ENCODE measurements at regions not wholly inside any gene's neighbourhood (a gene's known extent, or its start where the extent isn't known, plus 50 kb on each side); places are given as distances from the start of the nearest gene placed in this dataset.

- no peak for TF ChIP-seq CTCF (IDR thresholded peaks at IDR 0.05; ENCODE audit: insufficient read depth, low read length, severe bottlenecking)
- Histone ChIP-seq H3K36me3 (ENCODE audit: control insufficient read depth, insufficient read depth, low read length) (no peaks in the 10 kb centered on the region), H3K4me3 (ENCODE audit: low read depth, low read length) (no peak overlapping the region), H3K27me3 (ENCODE audit: control insufficient read depth, insufficient read depth, low read length) (no peaks in the 10 kb centered on the region)
- FAIRE-seq (no peak), DNase-seq (ENCODE audit: low read depth) (peak; percentile 5)
Measured at GRCh38 chr1:232369451-232370296, 260.3 kb downstream of the SIPA1L2 start.

DNA sequence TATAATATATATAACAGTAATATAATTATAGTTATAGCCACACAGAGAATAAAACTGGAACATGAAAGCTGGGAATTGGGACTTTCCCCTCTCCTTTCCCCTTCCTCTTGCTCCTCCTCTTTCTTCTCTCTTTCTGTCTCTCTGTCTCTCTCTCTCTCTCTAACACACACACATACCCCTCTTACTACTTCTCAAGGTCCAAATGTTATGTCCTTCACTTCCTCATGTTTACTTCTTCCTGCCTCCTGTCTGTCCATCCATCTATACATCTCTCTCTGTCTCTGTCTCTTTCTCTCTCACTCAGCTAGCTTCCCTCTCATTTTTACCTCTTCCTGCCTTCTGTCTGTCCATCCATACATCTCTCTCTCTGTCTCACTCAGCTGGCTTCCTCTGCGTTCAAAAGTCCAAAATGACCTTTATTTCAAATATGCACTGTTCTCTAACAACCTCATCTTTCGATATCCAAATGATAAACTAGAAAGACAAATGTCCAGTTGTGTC is 261.1 kb downstream of the SIPA1L2 start:
- DNase-seq (ENCODE audit: low read depth) (no peak), FAIRE-seq (no peak)
- no peak for TF ChIP-seq CTCF (IDR thresholded peaks at IDR 0.05; ENCODE audit: insufficient read depth, low read length, severe bottlenecking)
- Histone ChIP-seq H3K36me3 (ENCODE audit: control insufficient read depth, insufficient read depth, low read length) (no peaks in the 10 kb centered on the region), H3K4me3 (ENCODE audit: low read depth, low read length) (no peak overlapping the region), H3K27me3 (ENCODE audit: control insufficient read depth, insufficient read depth, low read length) (no peaks in the 10 kb centered on the region)

GRCh38 chr1:232367293-232367692 is 262.6 kb downstream of the SIPA1L2 start:
- no peaks in the 10 kb centered on the region for H3K27me3 ChIP-seq (ENCODE audit: control insufficient read depth, insufficient read depth, low read length)
- H3K4me3 ChIP-seq (ENCODE audit: low read depth, low read length), result no peak overlapping the region
- TF ChIP-seq CTCF (IDR thresholded peaks at IDR 0.05; ENCODE audit: insufficient read depth, low read length, severe bottlenecking), result no peak
- no peak for FAIRE-seq
- DNase-seq (ENCODE audit: low read depth), result peak; percentile 35
- H3K36me3 ChIP-seq (ENCODE audit: control insufficient read depth, insufficient read depth, low read length), result no peaks in the 10 kb centered on the region

DNA sequence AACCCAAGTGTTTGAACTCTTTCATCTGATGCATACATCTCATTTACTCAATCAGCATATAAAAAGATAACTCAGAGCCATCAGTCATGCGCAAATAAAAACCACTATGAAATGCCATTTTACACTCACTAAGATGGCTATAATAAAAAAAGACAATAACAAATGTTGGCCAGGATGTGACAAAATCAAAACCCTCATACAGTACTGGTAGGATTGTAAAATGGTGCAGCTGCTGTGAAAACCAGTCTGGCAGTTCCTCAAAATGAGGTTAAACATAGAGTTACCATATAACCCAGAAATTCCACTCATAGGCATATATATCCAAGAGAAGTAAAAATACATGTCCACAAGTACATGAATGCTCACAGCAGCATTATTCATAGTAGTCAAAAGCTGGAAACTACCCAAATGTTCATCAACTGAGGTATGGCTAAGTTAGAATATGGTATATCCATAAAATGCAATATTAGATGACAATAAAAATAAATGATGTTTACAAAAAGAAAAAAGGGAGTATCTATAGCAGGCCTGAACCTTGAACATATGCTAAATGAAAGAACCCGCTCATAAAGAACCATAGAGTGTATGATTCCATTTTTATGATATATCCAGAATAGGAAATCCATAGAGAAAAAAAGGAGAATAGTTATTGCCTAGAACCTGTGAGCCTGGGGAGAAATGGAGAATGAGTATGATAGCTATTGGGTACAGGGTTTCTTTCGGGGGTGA is 265.1 kb downstream of the SIPA1L2 start:
- Histone ChIP-seq H3K4me3 (ENCODE audit: low read depth, low read length) (no peak overlapping the region), H3K36me3 (ENCODE audit: control insufficient read depth, insufficient read depth, low read length) (no peaks in the 10 kb centered on the region), H3K27me3 (ENCODE audit: control insufficient read depth, insufficient read depth, low read length) (no peaks in the 10 kb centered on the region)
- no peak for TF ChIP-seq CTCF (IDR thresholded peaks at IDR 0.05; ENCODE audit: insufficient read depth, low read length, severe bottlenecking)
- DNase-seq (ENCODE audit: low read depth) (no peak), FAIRE-seq (no peak)

- no peak for TF ChIP-seq CTCF (IDR thresholded peaks at IDR 0.05; ENCODE audit: insufficient read depth, low read length, severe bottlenecking)
- Histone ChIP-seq H3K4me3 (ENCODE audit: low read depth, low read length) (no peak overlapping the region), H3K27me3 (ENCODE audit: control insufficient read depth, insufficient read depth, low read length) (no peaks in the 10 kb centered on the region), H3K36me3 (ENCODE audit: control insufficient read depth, insufficient read depth, low read length) (no peaks in the 10 kb centered on the region)
- no peak for FAIRE-seq
- no peak for DNase-seq (ENCODE audit: low read depth)
Measured at GRCh38 chr1:232363008-232363407, 266.9 kb downstream of the SIPA1L2 start.
